ENCODE measurements at regions not wholly inside any gene's neighbourhood (a gene's known extent, or its start where the extent isn't known, plus 50 kb on each side); places are given as distances from the start of the nearest gene placed in this dataset.
"Not testable (repeated sequence)": the region's sequence is repeated elsewhere in the genome, so short reads cannot be mapped to it uniquely, and the experiment has no call there.

DNA sequence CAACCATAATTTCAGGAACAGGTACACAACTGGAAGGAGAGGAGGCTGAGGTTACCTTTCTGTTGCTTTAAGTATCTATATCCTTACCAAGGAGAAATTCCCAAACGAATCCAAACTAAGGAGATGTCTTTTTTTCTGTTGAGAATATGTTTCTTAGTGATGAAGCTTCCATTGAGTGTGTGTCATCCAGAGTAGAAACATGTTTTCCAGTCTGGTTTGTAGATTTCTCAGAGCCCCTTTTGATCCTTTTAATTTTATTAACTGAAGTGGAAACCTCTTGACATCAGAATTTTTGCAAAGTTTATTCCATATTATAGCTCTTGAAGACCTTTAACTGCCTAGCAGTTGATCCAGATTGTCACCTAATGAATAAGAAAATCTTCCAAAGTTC lies 207.1 kb upstream of the FERD3L start:
- TF ChIP-seq, protein P1, sequence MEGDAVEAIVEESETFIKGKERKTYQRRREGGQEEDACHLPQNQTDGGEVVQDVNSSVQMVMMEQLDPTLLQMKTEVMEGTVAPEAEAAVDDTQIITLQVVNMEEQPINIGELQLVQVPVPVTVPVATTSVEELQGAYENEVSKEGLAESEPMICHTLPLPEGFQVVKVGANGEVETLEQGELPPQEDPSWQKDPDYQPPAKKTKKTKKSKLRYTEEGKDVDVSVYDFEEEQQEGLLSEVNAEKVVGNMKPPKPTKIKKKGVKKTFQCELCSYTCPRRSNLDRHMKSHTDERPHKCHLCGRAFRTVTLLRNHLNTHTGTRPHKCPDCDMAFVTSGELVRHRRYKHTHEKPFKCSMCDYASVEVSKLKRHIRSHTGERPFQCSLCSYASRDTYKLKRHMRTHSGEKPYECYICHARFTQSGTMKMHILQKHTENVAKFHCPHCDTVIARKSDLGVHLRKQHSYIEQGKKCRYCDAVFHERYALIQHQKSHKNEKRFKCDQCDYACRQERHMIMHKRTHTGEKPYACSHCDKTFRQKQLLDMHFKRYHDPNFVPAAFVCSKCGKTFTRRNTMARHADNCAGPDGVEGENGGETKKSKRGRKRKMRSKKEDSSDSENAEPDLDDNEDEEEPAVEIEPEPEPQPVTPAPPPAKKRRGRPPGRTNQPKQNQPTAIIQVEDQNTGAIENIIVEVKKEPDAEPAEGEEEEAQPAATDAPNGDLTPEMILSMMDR (IDR thresholded peaks at IDR 0.05; ENCODE audit: insufficient read depth, low read depth, low read length, missing control alignments) = no peak
- DNase-seq (ENCODE audit: low read depth) = no peak
- H3K4me3 ChIP-seq (ENCODE audit: low read depth, low read length) = no peak overlapping the region

- no peak overlapping the region for H3K4me3 ChIP-seq (ENCODE audit: low read depth, low read length)
- TF ChIP-seq, protein P1 (IDR thresholded peaks at IDR 0.05; ENCODE audit: insufficient read depth, low read depth, low read length, missing control alignments) = no peak
- DNase-seq (ENCODE audit: low read depth) = no peak
These were observed 206.4 kb upstream of the FERD3L start for GRCh38 chr7:19351341-19352304.

- TF ChIP-seq, protein P1 (IDR thresholded peaks at IDR 0.05; ENCODE audit: insufficient read depth, low read depth, low read length, missing control alignments) = no peak
- no peak for DNase-seq (ENCODE audit: low read depth)
- H3K4me3 ChIP-seq (ENCODE audit: low read depth, low read length) = no peak overlapping the region
These were observed 194.3 kb upstream of the FERD3L start for GRCh38 chr7:19339512-19339911.

DNA sequence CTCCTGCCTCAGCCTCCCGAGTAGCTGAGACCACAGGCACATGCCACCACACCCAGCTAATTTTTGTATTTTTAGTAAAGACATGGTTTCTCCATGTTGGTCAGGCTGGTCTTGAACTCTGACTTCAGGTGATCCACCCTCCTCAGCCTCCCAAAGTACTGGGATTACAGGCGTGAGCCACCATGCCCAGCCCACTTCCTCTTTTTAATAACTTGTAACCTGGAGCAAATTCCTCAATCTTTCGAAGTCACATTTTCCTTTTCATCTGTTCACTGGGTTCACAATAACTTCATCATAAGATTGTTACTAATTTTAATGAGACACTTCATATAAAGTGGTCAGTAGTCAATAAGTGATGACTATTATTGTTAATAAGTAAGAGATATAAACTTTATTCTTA lies 193.3 kb upstream of the FERD3L start:
- not testable (repeated sequence) for DNase-seq (ENCODE audit: low read depth); H3K4me3 ChIP-seq (ENCODE audit: low read depth, low read length)

- no peak overlapping the region for H3K4me3 ChIP-seq (ENCODE audit: low read depth, low read length)
- DNase-seq (ENCODE audit: low read depth) = no peak
- TF ChIP-seq, protein P1 (IDR thresholded peaks at IDR 0.05; ENCODE audit: insufficient read depth, low read depth, low read length, missing control alignments) = no peak
These were observed 191.7 kb upstream of the FERD3L start for GRCh38 chr7:19336836-19337383.

GRCh38 chr7:19333706-19334105 lies 188.5 kb upstream of the FERD3L start:
- TF ChIP-seq, protein P1 (IDR thresholded peaks at IDR 0.05; ENCODE audit: insufficient read depth, low read depth, low read length, missing control alignments) = no peak
- H3K4me3 ChIP-seq (ENCODE audit: low read depth, low read length) = no peak overlapping the region
- no peak for DNase-seq (ENCODE audit: low read depth)

DNA sequence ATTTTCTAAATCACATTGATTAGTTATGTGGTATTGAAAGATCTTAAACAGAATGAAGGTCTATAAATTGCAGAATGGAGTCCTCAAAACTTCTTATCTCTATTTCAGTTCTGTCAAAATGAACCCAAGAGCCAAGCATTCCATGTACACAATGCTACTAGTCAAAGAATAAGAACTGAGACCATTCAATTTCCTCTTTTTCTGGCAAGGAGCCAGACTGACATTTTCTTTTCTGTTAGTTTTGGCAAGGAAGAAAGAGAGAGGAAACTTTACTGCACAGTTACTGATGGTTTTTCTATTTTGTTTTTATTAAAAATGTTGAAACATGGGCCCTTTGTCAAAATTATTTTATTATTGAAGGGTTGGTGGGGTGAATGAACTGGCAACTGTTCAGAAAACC lies 181.8 kb upstream of the FERD3L start:
- DNase-seq (ENCODE audit: low read depth) = no peak
- H3K4me3 ChIP-seq (ENCODE audit: low read depth, low read length) = no peak overlapping the region
- TF ChIP-seq, protein P1 (IDR thresholded peaks at IDR 0.05; ENCODE audit: insufficient read depth, low read depth, low read length, missing control alignments) = no peak

All from GM12865 (cell line).